GM21381 (cell line): ENCODE measurements at regions not wholly inside any gene's neighbourhood (a gene's known extent, or its start where the extent isn't known, plus 50 kb on each side); places are given as distances from the start of the nearest gene placed in this dataset.

ENCODE experiments used
- ATAC-seq: cut with Tn5 transposase; IDR thresholded peaks from one replicate; pipeline ENCODE4 v1.9.1; 2021; ENCODE audit warnings: mild to moderate bottlenecking, moderate library complexity; ENCODE audit not compliant: unreplicated experiment

DNA sequence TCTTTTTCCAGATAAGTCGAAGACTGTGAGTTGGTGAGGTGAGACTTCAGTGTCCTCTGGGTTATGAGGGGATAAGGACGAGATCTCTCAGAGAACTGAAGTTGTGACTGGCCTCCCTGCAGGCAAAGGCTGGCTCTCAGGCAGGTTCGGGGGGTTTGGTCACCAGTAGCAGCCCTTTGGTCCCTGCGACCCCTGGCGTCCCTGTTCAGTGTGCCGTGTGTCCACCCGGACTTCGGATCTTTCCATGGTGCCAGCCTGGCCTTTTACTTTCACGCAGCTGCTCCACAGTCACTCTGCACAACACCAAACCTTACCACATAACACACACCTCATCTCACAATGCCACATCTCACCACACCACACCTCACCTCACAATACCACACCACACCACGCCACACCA, 131.9 kb downstream of the ERMARD start:
- ATAC-seq, result no peak

GRCh38 chr6:169881976-169882375, 130.6 kb downstream of the ERMARD start:
- ATAC-seq, result no peak

GRCh38 chr6:169881398-169881797, 130.0 kb downstream of the ERMARD start:
- no peak for ATAC-seq

DNA sequence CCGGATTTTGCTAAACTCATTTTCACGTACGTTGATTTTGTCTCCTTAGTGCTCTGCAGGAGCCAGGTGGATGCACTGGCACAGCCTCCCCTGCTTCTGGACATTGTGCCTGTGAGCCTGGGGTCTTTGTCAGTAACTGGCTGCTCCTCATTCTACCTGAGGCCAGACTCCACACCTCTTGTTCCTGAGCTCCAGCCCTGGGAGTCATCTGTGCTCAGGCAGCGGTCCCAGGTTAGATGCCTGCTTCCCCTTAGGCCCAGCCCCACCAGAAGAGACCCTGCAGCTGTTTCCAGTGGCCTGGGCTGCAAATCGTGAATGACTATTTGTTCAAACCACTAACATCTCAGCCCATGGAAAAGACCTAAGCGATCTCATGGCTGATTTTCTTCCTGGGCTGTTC, 129.1 kb downstream of the ERMARD start:
- no peak for ATAC-seq

- ATAC-seq, result no peak
Measured at GRCh38 chr6:169869301-169869700, 117.9 kb downstream of the ERMARD start.

- no peak for ATAC-seq
Measured at GRCh38 chr6:169868458-169868857, 117.0 kb downstream of the ERMARD start.

- ATAC-seq, result no peak
Measured at GRCh38 chr6:169867751-169868191, 116.3 kb downstream of the ERMARD start.

- ATAC-seq, result no peak
Measured at GRCh38 chr6:169866668-169867521, 115.5 kb downstream of the ERMARD start.

- ATAC-seq, result no peak
Measured at GRCh38 chr6:169866140-169866534, 114.7 kb downstream of the ERMARD start.

GRCh38 chr6:169865346-169866139, 114.1 kb downstream of the ERMARD start:
- no peak for ATAC-seq

DNA sequence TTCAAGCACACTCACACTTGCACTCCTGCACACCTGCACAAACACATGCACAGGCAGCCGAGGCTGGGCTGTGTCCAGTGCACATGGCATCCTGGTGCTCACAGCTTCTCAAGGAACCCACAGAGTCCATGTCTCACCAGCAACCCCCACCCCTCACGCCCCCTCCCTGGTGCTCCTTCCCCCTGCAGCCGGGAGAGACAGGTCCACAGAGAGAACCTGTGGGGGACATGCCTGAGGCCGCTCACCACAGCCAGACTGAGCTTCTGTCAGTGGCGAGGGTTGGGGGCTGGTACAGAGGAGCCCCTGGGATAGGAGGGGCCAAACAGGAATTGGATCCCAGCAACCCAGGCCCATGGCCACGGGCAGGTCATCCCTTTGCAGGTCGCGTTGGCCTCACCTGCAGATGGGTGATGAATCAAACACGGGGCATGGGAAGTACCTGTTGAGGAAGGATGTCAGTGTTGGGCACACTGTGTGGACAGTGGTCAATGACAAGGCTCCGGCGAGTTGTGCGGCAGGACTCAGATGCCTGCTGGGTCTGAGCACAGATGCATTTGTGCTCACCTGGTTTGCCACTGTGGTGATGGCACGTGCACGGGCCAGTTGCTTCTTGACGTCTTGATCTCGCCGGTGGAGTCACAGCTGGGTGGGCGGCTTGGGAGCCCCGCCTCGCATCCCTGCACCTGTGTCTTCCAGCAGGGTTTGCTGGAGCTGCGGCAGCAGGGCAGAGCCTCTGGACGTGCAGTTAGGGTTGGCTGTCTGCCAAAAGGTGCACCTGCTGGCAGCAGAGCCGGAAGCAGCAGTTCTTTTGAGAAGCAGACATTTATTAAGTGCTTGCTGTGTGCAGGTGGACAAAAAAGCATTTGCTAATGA, 113.0 kb downstream of the ERMARD start:
- no peak for ATAC-seq

GRCh38 chr6:169863710-169864109, 112.3 kb downstream of the ERMARD start:
- ATAC-seq, result no peak

- no peak for ATAC-seq
Measured at GRCh38 chr6:169862892-169863525, 111.6 kb downstream of the ERMARD start.

- no peak for ATAC-seq
Measured at GRCh38 chr6:169862043-169862891, 110.8 kb downstream of the ERMARD start.

- no peak for ATAC-seq
Measured at GRCh38 chr6:169861431-169862042, 110.1 kb downstream of the ERMARD start.

DNA sequence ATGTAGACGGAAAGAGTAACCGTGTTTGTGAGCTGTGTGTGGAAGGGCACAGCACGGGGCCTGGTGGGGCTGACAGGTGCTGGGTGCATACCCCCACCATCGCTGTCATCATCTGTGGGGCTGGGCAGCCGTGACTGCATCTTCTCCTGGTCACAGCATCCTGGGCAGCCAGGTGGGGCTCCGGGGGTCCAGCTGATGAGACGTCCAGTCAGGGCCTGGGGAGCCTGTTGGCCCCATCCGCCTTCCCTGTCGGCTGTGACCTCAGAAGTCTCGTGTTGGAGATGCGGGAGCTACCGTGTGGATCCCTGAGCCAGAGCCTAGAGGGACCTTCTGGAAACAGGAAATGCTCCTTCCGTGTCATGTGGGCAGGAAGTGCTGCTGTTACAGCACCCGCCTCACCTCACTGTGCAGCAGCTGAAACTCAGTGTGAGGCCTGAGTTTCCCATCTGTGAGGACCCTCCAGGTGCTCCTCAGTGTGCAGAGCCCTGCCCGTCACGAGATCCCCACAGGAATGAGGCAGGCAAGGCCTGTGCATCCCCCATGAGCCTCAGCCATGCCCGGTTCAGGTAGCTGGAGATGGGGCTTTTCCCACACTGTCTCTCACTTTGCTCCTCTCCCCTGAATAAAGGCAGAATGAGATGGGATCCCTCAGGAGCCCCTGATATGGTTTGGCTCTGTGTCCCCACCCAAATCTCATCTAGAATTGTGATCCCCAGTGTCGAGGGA, 108.7 kb downstream of the ERMARD start:
- no peak for ATAC-seq

GRCh38 chr6:169859401-169859977, 108.1 kb downstream of the ERMARD start:
- no peak for ATAC-seq

DNA sequence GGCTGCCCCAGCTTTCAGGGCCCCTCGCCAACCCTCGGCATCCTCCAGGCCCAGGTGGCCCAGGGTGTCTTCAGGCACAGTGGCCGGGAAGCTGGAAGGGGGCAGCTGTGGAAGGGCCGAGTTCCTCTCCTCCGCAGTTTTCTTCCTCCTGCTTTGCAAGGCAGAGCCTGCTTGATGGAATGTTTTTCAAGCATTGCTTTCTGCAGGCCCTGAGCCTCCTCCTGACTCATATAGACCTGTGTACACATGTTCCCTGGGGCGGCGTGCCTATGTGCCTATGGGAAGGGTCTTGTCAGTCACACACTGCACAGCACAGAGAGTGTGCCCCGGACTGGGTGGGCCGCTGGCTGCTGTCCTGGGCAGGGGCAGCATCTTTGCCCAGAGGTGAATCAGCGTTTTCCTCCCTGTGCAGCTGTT, 107.5 kb downstream of the ERMARD start:
- ATAC-seq, result no peak
